ENCODE measurements at regions not wholly inside any gene's neighbourhood (a gene's known extent, or its start where the extent isn't known, plus 50 kb on each side); places are given as distances from the start of the nearest gene placed in this dataset.
A peak's percentile ranks its signal among the peaks of the same experiment; 100 is the strongest.

- no peak overlapping the region for H3K27ac ChIP-seq
- TF ChIP-seq CTCF (conservative IDR thresholded peaks at IDR 0.05) (no peak), ZFX (IDR thresholded peaks at IDR 0.05) (no peak)
Observed at GRCh38 chr17:33765871-33766270, 472.8 kb upstream of the ASIC2 start.

- TF ChIP-seq ZFX (IDR thresholded peaks at IDR 0.05): no peak
- no peak overlapping the region for H3K27ac ChIP-seq
Observed at GRCh38 chr17:33766721-33767120, 473.6 kb upstream of the ASIC2 start.

- no peak overlapping the region for H3K27ac ChIP-seq
- no peak for TF ChIP-seq ZFX (IDR thresholded peaks at IDR 0.05)
Observed at GRCh38 chr17:33769066-33769465, 476.0 kb upstream of the ASIC2 start.

GRCh38 chr17:33776304-33776703 lies 478.8 kb upstream of the CCL2 start:
- TF ChIP-seq CTCF (conservative IDR thresholded peaks at IDR 0.05) (no peak), ZFX (IDR thresholded peaks at IDR 0.05) (no peak)
- no peak overlapping the region for H3K27ac ChIP-seq

- TF ChIP-seq CTCF (conservative IDR thresholded peaks at IDR 0.05): no peak
- no peak for TF ChIP-seq ZFX (IDR thresholded peaks at IDR 0.05)
- no peak overlapping the region for H3K27ac ChIP-seq
Observed at GRCh38 chr17:33776903-33777302, 478.2 kb upstream of the CCL2 start.

- H3K27ac ChIP-seq: no peak overlapping the region
- no peak for TF ChIP-seq ZFX (IDR thresholded peaks at IDR 0.05)
- no peak for TF ChIP-seq CTCF (conservative IDR thresholded peaks at IDR 0.05)
Observed at GRCh38 chr17:33777674-33778073, 477.4 kb upstream of the CCL2 start.

- no peak for TF ChIP-seq CTCF (conservative IDR thresholded peaks at IDR 0.05)
- no peak for TF ChIP-seq ZFX (IDR thresholded peaks at IDR 0.05)
- H3K27ac ChIP-seq: no peak overlapping the region
Observed at GRCh38 chr17:33778505-33779233, 476.4 kb upstream of the CCL2 start.

- H3K27ac ChIP-seq: no peak overlapping the region
- TF ChIP-seq ZFX (IDR thresholded peaks at IDR 0.05): no peak
- TF ChIP-seq CTCF (conservative IDR thresholded peaks at IDR 0.05): peak; percentile 95
Observed at GRCh38 chr17:33779234-33779591, 475.9 kb upstream of the CCL2 start.
